ENCODE measurements at regions not wholly inside any gene's neighbourhood (a gene's known extent, or its start where the extent isn't known, plus 50 kb on each side); places are given as distances from the start of the nearest gene placed in this dataset.

- DNase-seq = no peak
- Mint-ChIP-seq H3K27me3 (ENCODE audit: insufficient read depth) (peaks cover 4% of the 10 kb centered on the region; the same call in 1 of the 2 replicates), H3K27ac (no peak overlapping the region), H3K9me3 (no peaks in the 10 kb centered on the region), H3K36me3 (ENCODE audit: low read depth) (no peaks in the 10 kb centered on the region; the same call in 1 of the 2 replicates), H3K4me3 (no peak overlapping the region), H3K4me1 (ENCODE audit: low read depth) (peaks cover 5% of the 10 kb centered on the region; the same call in 1 of the 2 replicates)
- TF ChIP-seq CTCF (IDR thresholded peaks at IDR 0.05) = no peak
Measured at GRCh38 chr2:111689174-111689573, 194.8 kb downstream of the ANAPC1 start.

- Mint-ChIP-seq H3K4me1 (ENCODE audit: low read depth) (peaks cover 12% of the 10 kb centered on the region), H3K27ac (no peak overlapping the region), H3K36me3 (ENCODE audit: low read depth) (no peaks in the 10 kb centered on the region; the same call in 1 of the 2 replicates), H3K4me3 (no peak overlapping the region), H3K9me3 (no peaks in the 10 kb centered on the region), H3K27me3 (ENCODE audit: insufficient read depth) (peaks cover 4% of the 10 kb centered on the region; the same call in 1 of the 2 replicates)
- TF ChIP-seq CTCF (IDR thresholded peaks at IDR 0.05) = no peak
- no peak for DNase-seq
Measured at GRCh38 chr2:111689941-111690340, 194.1 kb downstream of the ANAPC1 start.

- Mint-ChIP-seq H3K27me3 (ENCODE audit: insufficient read depth) (peaks cover 4% of the 10 kb centered on the region; the same call in 1 of the 2 replicates), H3K9me3 (peaks cover 6% of the 10 kb centered on the region), H3K27ac (no peak overlapping the region), H3K36me3 (ENCODE audit: low read depth) (peaks cover 10% of the 10 kb centered on the region), H3K4me3 (no peak overlapping the region), H3K4me1 (ENCODE audit: low read depth) (peaks cover 20% of the 10 kb centered on the region)
- no peak for DNase-seq
- no peak for TF ChIP-seq CTCF (IDR thresholded peaks at IDR 0.05)
Measured at GRCh38 chr2:111691164-111691875, 192.7 kb downstream of the ANAPC1 start.

- H3K4me3 Mint-ChIP-seq = no peak overlapping the region
- H3K27me3 Mint-ChIP-seq (ENCODE audit: insufficient read depth) = peaks cover 4% of the 10 kb centered on the region; the same call in 1 of the 2 replicates
- peaks cover 20% of the 10 kb centered on the region for H3K4me1 Mint-ChIP-seq (ENCODE audit: low read depth)
- peak; percentile 44 for TF ChIP-seq CTCF (IDR thresholded peaks at IDR 0.05)
- DNase-seq = no peak
- H3K36me3 Mint-ChIP-seq (ENCODE audit: low read depth) = peaks cover 10% of the 10 kb centered on the region
- peaks cover 6% of the 10 kb centered on the region for H3K9me3 Mint-ChIP-seq
- no peak overlapping the region for H3K27ac Mint-ChIP-seq
Measured at GRCh38 chr2:111692311-111692710, 191.7 kb downstream of the ANAPC1 start.

GRCh38 chr2:111694700-111695101 lies 189.3 kb downstream of the ANAPC1 start:
- Mint-ChIP-seq H3K4me1 (ENCODE audit: low read depth) (peaks cover 40% of the 10 kb centered on the region), H3K27me3 (ENCODE audit: insufficient read depth) (no peaks in the 10 kb centered on the region; the same call in 1 of the 2 replicates), H3K9me3 (peaks cover 6% of the 10 kb centered on the region), H3K27ac (peak overlapping the region; percentile 79), H3K36me3 (ENCODE audit: low read depth) (peaks cover 10% of the 10 kb centered on the region), H3K4me3 (peak overlapping the region; percentile 16)
- TF ChIP-seq CTCF (IDR thresholded peaks at IDR 0.05) = no peak
- peak; percentile 82 for DNase-seq
